MCF 10A (cell line): ENCODE measurements at regions not wholly inside any gene's neighbourhood (a gene's known extent, or its start where the extent isn't known, plus 50 kb on each side); places are given as distances from the start of the nearest gene placed in this dataset.

Source experiments
- BruUV-seq: library from RNA; stranded (reverse); fragments of 400-500 nt; replicated peaks from 2 replicates; lab custom pipeline; 2021; lab: Mats Ljungman, UMichigan
- CTCF ChIA-PET: fragments of 300-600 bp; sonication (Branson Sonifier 250); formaldehyde crosslinking; extraction: SDS; loops from one replicate; lab custom pipeline; 2021; ENCODE audit warnings: antibody characterized with exemption, inconsistent platforms; lab: Yijun Ruan, JAX
- POLR2A ChIA-PET: fragments of 300-600, 350-650 bp; sonication (Branson Sonifier 250); formaldehyde crosslinking; extraction: SDS; loops from one replicate; lab custom pipeline; 2020; ENCODE audit warnings: antibody characterized with exemption, inconsistent platforms; lab: Yijun Ruan, JAX
- DNase-seq: peaks from one replicate; pipeline ENCODE4 v3.0.0-alpha.2; 2018; ENCODE audit not compliant: unreplicated experiment
- H3K27ac Mint-ChIP-seq: one replicate; pipeline ENCODE4 v1.8.0; 2022; ENCODE audit warnings: mild to moderate bottlenecking, low read depth, mixed read lengths; ENCODE audit not compliant: unreplicated experiment
- H3K27me3 Mint-ChIP-seq: one replicate; pipeline ENCODE4 v1.8.0; 2022; ENCODE audit warnings: mixed read lengths; ENCODE audit not compliant: insufficient read depth, unreplicated experiment
- H3K36me3 Mint-ChIP-seq: one replicate; pipeline ENCODE4 v1.8.0; 2022; ENCODE audit warnings: mild to moderate bottlenecking, moderate library complexity, mixed read lengths; ENCODE audit not compliant: insufficient read depth, unreplicated experiment
- H3K4me1 Mint-ChIP-seq: one replicate; pipeline ENCODE4 v1.8.0; 2022; ENCODE audit warnings: mixed read lengths; ENCODE audit not compliant: insufficient read depth, unreplicated experiment
- H3K4me3 Mint-ChIP-seq: one replicate; pipeline ENCODE4 v1.8.0; 2022; ENCODE audit warnings: mild to moderate bottlenecking, moderate library complexity, mixed read lengths; ENCODE audit not compliant: unreplicated experiment
- H3K9me3 Mint-ChIP-seq: one replicate; pipeline ENCODE4 v1.8.0; 2022; ENCODE audit warnings: mixed read lengths; ENCODE audit not compliant: unreplicated experiment
- CTCF ChIP-seq: fragments of 200-600 bp; IDR thresholded peaks from one replicate; pipeline ENCODE4 v1.8.0; 2022; ENCODE audit warnings: antibody characterized with exemption, mild to moderate bottlenecking; ENCODE audit not compliant: unreplicated experiment
- intact Hi-C: fragments of 100-400 bp; cut with micrococcal nuclease; formaldehyde crosslinking; loops from 2 replicates; pipeline ENCODE4 v1.14.1; 2022

- Mint-ChIP-seq H3K9me3 (no peaks in the 10 kb centered on the region), H3K4me1 (no peaks in the 10 kb centered on the region), H3K27me3 (no peaks in the 10 kb centered on the region), H3K4me3 (no peak overlapping the region), H3K36me3 (no peaks in the 10 kb centered on the region), H3K27ac (no peak overlapping the region)
- DNase-seq: no peak
- no TSS peak for BruUV-seq
- intact Hi-C loops: no loop called here
- CTCF ChIA-PET: no interaction called here
- no peak for TF ChIP-seq CTCF
- POLR2A ChIA-PET: no interaction called here
Observed at GRCh38 chr16:86905302-86905701, 327.0 kb downstream of the FOXL1 start.

- H3K4me1 Mint-ChIP-seq: no peaks in the 10 kb centered on the region
- no peak for DNase-seq
- TF ChIP-seq CTCF: no peak
- CTCF ChIA-PET: interaction anchor here (0.6 kb wide), 1 partner anchor 135 kb away, joined by 3 read pairs; no protein-coding TSS in a partner anchor
- intact Hi-C loops: no loop called here
- H3K4me3 Mint-ChIP-seq: no peak overlapping the region
- H3K36me3 Mint-ChIP-seq: no peaks in the 10 kb centered on the region
- H3K9me3 Mint-ChIP-seq: no peaks in the 10 kb centered on the region
- H3K27me3 Mint-ChIP-seq: no peaks in the 10 kb centered on the region
- H3K27ac Mint-ChIP-seq: no peak overlapping the region
- BruUV-seq: no TSS peak
- POLR2A ChIA-PET: no interaction called here
Observed at GRCh38 chr16:86906623-86907022, 328.3 kb downstream of the FOXL1 start.

DNA sequence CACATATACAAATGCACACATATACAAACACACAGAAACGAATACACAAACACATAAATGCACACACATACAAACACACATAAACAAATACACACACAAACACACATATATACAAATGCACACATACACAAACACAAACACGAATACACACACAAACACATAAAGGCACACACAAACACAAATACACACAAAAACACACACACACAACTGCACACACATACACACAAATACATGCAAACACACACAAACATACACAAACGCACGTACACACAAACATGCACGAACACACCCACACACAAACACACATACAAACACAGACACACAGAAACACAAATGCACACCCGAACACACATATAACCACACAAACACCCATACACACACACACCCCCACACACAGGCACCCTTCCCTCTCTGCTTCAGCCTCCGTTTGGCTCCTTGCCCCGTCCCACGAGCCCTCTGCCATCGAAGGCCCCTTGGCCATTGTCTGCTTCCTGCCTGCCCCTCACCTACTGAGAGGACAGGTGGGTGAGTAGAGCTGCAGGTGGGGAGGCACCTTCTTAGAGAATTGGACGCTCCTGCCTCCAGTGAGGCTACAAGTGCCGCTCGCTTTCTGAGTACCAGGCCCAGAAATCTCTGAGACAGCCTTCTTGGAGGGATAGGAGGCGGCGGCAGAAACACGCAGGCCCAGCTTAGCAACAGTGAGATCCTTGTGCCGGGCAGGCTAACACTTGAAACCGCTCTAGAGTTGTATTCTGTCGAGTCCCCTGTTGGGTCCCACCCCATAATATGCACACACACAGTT is 331.2 kb downstream of the FOXL1 start:
- no peaks in the 10 kb centered on the region for H3K4me1 Mint-ChIP-seq
- H3K36me3 Mint-ChIP-seq: no peaks in the 10 kb centered on the region
- DNase-seq: no peak
- no peaks in the 10 kb centered on the region for H3K9me3 Mint-ChIP-seq
- ChIA-PET POLR2A (no interaction called here), CTCF (no interaction called here)
- intact Hi-C loops: no loop called here
- H3K27me3 Mint-ChIP-seq: no peaks in the 10 kb centered on the region
- no peak for TF ChIP-seq CTCF
- BruUV-seq: no TSS peak
- H3K4me3 Mint-ChIP-seq: no peak overlapping the region
- no peak overlapping the region for H3K27ac Mint-ChIP-seq

GRCh38 chr16:86910161-86910769 is 331.9 kb downstream of the FOXL1 start:
- ChIA-PET CTCF (no interaction called here), POLR2A (no interaction called here)
- intact Hi-C loops: no loop called here
- Mint-ChIP-seq H3K9me3 (no peaks in the 10 kb centered on the region), H3K36me3 (no peaks in the 10 kb centered on the region), H3K4me1 (no peaks in the 10 kb centered on the region), H3K4me3 (no peak overlapping the region), H3K27ac (no peak overlapping the region), H3K27me3 (no peaks in the 10 kb centered on the region)
- no peak for TF ChIP-seq CTCF
- DNase-seq: no peak
- BruUV-seq: no TSS peak
